ENCODE measurements at regions not wholly inside any gene's neighbourhood (a gene's known extent, or its start where the extent isn't known, plus 50 kb on each side); places are given as distances from the start of the nearest gene placed in this dataset.

DNA sequence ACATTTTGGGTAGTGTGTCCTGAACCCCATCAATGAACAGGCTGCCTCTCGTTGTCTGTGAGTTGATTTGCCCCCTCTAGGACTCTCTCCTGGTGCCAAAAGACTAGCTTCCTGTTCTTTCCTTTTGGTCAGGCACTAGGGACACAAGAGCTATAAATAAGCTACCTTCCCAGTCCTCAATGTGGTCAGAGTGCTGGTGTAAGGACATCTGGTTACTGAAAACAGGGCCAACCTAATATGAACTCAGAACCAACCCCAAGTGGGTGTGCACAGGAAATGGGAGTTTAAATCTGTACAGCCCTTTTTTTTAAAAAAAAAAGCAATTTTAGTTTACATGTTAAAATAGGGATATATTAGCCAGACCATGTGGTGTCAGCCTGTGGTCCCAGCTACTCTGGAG lies 129.2 kb downstream of the ZIC5 start:
- no peak for DNase-seq
- no peak overlapping the region for H3K27ac ChIP-seq
- intact Hi-C loops (cut with DNase I): no loop called here
- no peaks in the 10 kb centered on the region for H3K36me3 ChIP-seq
- H3K4me1 ChIP-seq: no peaks in the 10 kb centered on the region
- WGBS, 2 donors: 83% methylated on average over 1 of the region's 1 CpG
- H3K9me3 ChIP-seq: no peaks in the 10 kb centered on the region
- H3K27me3 ChIP-seq: no peaks in the 10 kb centered on the region
- TF ChIP-seq, protein P1, sequence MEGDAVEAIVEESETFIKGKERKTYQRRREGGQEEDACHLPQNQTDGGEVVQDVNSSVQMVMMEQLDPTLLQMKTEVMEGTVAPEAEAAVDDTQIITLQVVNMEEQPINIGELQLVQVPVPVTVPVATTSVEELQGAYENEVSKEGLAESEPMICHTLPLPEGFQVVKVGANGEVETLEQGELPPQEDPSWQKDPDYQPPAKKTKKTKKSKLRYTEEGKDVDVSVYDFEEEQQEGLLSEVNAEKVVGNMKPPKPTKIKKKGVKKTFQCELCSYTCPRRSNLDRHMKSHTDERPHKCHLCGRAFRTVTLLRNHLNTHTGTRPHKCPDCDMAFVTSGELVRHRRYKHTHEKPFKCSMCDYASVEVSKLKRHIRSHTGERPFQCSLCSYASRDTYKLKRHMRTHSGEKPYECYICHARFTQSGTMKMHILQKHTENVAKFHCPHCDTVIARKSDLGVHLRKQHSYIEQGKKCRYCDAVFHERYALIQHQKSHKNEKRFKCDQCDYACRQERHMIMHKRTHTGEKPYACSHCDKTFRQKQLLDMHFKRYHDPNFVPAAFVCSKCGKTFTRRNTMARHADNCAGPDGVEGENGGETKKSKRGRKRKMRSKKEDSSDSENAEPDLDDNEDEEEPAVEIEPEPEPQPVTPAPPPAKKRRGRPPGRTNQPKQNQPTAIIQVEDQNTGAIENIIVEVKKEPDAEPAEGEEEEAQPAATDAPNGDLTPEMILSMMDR (IDR thresholded peaks at IDR 0.05): no peak
- no peak for TF ChIP-seq POLR2A (IDR thresholded peaks at IDR 0.05)
- no peak overlapping the region for H3K4me3 ChIP-seq

DNA sequence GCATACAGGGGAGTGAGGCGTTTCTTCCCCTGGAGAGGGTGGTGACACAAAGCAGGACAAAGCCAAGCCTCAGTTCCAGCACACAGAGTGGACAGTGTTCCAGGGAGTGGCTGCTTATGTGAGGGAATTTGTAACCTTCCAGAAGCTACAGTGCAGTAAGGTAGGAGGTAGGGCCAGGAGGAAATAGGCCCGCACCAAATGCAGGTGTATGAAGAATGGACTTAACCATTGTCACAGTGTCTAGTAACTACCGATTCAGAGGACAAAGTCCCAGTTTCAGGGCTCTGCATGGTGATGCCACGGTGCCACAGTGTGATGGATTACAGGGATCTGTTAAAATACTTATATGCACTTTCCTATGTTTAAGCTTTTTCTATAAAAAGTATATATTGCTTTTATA lies 135.3 kb downstream of the ZIC5 start:
- intact Hi-C loops (cut with DNase I): no loop called here
- Histone ChIP-seq H3K4me1 (no peaks in the 10 kb centered on the region), H3K9me3 (no peaks in the 10 kb centered on the region), H3K27ac (no peak overlapping the region), H3K27me3 (no peaks in the 10 kb centered on the region), H3K36me3 (no peaks in the 10 kb centered on the region), H3K4me3 (no peak overlapping the region)
- no peak for DNase-seq
- 76 to 86% methylated on average over 3 to 4 of the region's 4 CpGs for WGBS, 2 donors
- no peak for TF ChIP-seq POLR2A (IDR thresholded peaks at IDR 0.05)
- TF ChIP-seq, protein P1 (IDR thresholded peaks at IDR 0.05): no peak

DNA sequence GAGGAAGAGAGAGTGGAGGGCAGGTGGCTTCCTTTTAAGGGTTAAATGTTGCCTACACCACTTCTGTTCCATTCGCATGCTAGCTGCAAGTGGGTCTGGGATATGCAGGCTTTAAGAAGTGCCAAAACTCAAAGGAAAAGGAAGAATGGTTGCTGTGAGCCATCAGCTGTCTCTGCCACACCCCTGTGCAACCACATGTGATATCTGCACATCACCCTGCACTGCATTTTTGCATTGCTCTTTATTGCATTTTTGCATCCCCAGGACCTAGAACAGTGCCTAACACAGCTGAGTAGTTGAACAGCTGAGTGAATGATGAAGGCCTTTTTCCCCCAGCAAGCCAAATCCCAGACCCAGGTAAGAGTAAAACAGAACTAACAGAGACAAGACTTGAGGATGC lies 136.1 kb downstream of the ZIC5 start:
- no peaks in the 10 kb centered on the region for H3K4me1 ChIP-seq
- no peaks in the 10 kb centered on the region for H3K27me3 ChIP-seq
- no peak for DNase-seq
- 64 to 91% methylated on average over 1 of the region's 1 CpG for WGBS, 2 donors
- TF ChIP-seq, protein P1 (IDR thresholded peaks at IDR 0.05): no peak
- TF ChIP-seq POLR2A (IDR thresholded peaks at IDR 0.05): no peak
- intact Hi-C loops (cut with DNase I): no loop called here
- H3K9me3 ChIP-seq: no peaks in the 10 kb centered on the region
- no peaks in the 10 kb centered on the region for H3K36me3 ChIP-seq
- no peak overlapping the region for H3K27ac ChIP-seq
- H3K4me3 ChIP-seq: no peak overlapping the region

DNA sequence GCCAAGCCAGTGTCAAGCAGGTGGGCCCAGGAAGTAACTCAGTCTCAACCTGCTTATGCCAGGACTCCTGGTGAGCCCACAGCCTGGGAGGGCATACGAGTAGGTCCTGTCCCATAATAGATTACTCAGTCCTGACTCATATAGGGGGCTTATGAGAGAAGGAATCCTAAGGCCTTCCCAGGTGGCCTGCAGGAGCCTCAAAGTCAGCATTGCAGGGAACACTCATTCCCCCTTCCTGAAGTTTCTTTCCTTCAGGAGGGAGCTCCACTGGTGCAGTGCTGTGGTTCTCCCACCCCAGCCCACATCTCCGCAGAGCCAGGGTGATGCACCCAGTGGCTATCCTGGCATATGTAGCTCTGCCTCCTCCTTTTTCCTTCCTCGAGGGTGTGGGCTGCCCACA lies 137.3 kb downstream of the ZIC5 start:
- 62 to 75% methylated on average over 2 to 3 of the region's 3 CpGs for WGBS, 2 donors
- H3K4me1 ChIP-seq: no peaks in the 10 kb centered on the region

DNA sequence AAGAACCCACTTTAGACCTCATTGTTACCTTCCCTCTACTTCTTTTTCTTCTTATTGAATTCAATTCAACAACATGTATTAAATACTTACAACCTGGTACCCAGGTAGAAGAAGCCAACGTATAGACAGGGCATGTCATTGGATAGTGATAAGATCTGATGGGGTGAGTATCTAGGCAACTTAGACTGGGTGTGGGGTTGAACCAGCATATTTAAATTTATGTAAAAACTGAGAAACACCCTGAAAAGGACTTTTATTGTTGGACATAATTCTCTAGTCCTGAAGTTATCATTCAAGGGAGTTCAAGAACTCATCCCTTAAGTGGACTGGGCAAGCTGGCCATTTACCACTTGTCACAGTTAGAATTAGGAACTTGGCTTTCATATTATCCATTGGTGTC lies 139.2 kb downstream of the ZIC5 start:
- no peak overlapping the region for H3K27ac ChIP-seq
- no peaks in the 10 kb centered on the region for H3K27me3 ChIP-seq
- intact Hi-C loops (cut with DNase I): no loop called here
- WGBS, 2 donors: 86 to 88% methylated on average over 1 of the region's 1 CpG
- no peak overlapping the region for H3K4me3 ChIP-seq
- no peaks in the 10 kb centered on the region for H3K4me1 ChIP-seq
- no peaks in the 10 kb centered on the region for H3K36me3 ChIP-seq
- no peak for DNase-seq
- TF ChIP-seq POLR2A (IDR thresholded peaks at IDR 0.05): no peak
- TF ChIP-seq, protein P1 (IDR thresholded peaks at IDR 0.05): no peak
- H3K9me3 ChIP-seq: no peaks in the 10 kb centered on the region

More for the DNA sequence above, 137.3 kb downstream of the ZIC5 start:
- intact Hi-C loops (cut with DNase I): no loop called here
- DNase-seq: no peak
- Histone ChIP-seq H3K27ac (no peak overlapping the region), H3K9me3 (no peaks in the 10 kb centered on the region), H3K4me3 (no peak overlapping the region), H3K27me3 (no peaks in the 10 kb centered on the region), H3K36me3 (no peaks in the 10 kb centered on the region)
- no peak for TF ChIP-seq POLR2A (IDR thresholded peaks at IDR 0.05)
- TF ChIP-seq, protein P1 (IDR thresholded peaks at IDR 0.05): no peak
